ENCODE measurements at regions not wholly inside any gene's neighbourhood (a gene's known extent, or its start where the extent isn't known, plus 50 kb on each side); places are given as distances from the start of the nearest gene placed in this dataset.
"Not testable (repeated sequence)": the region's sequence is repeated elsewhere in the genome, so short reads cannot be mapped to it uniquely, and the experiment has no call there.

GRCh38 chr9:115804206-115804605 lies 349.4 kb upstream of the PAPPA start:
- no peak overlapping the region for H3K4me3 ChIP-seq (ENCODE audit: low read length)
- DNase-seq (ENCODE audit: low read depth), result no peak
- TF ChIP-seq CTCF (conservative IDR thresholded peaks at IDR 0.05; ENCODE audit: low read depth, low read length), result no peak

- no peak for TF ChIP-seq CTCF (conservative IDR thresholded peaks at IDR 0.05; ENCODE audit: low read depth, low read length)
- no peak overlapping the region for H3K4me3 ChIP-seq (ENCODE audit: low read length)
- DNase-seq (ENCODE audit: low read depth), result no peak
These were observed 345.5 kb upstream of the PAPPA start for GRCh38 chr9:115808108-115808507.

- no peak for DNase-seq (ENCODE audit: low read depth)
- no peak for TF ChIP-seq CTCF (conservative IDR thresholded peaks at IDR 0.05; ENCODE audit: low read depth, low read length)
- H3K4me3 ChIP-seq (ENCODE audit: low read length), result no peak overlapping the region
These were observed 344.9 kb upstream of the PAPPA start for GRCh38 chr9:115808695-115809094.

GRCh38 chr9:115810166-115810565 lies 343.4 kb upstream of the PAPPA start:
- TF ChIP-seq CTCF (conservative IDR thresholded peaks at IDR 0.05; ENCODE audit: low read depth, low read length), result no peak
- DNase-seq (ENCODE audit: low read depth), result no peak
- H3K4me3 ChIP-seq (ENCODE audit: low read length), result no peak overlapping the region

- DNase-seq (ENCODE audit: low read depth), result no peak
- no peak overlapping the region for H3K4me3 ChIP-seq (ENCODE audit: low read length)
- TF ChIP-seq CTCF (conservative IDR thresholded peaks at IDR 0.05; ENCODE audit: low read depth, low read length), result no peak
These were observed 339.5 kb upstream of the PAPPA start for GRCh38 chr9:115814081-115814480.

GRCh38 chr9:115815786-115816185 lies 337.8 kb upstream of the PAPPA start:
- TF ChIP-seq CTCF (conservative IDR thresholded peaks at IDR 0.05; ENCODE audit: low read depth, low read length), result no peak
- H3K4me3 ChIP-seq (ENCODE audit: low read length), result no peak overlapping the region
- no peak for DNase-seq (ENCODE audit: low read depth)

- H3K4me3 ChIP-seq (ENCODE audit: low read length); DNase-seq (ENCODE audit: low read depth): not testable (repeated sequence)
These were observed 334.9 kb upstream of the PAPPA start for GRCh38 chr9:115818651-115819050.

GRCh38 chr9:115832031-115832430 lies 321.6 kb upstream of the PAPPA start:
- no peak overlapping the region for H3K4me3 ChIP-seq (ENCODE audit: low read length)
- DNase-seq (ENCODE audit: low read depth), result no peak
- TF ChIP-seq CTCF (conservative IDR thresholded peaks at IDR 0.05; ENCODE audit: low read depth, low read length), result no peak

All from retinal pigment epithelial cell (primary cell).